ENCODE measurements at regions not wholly inside any gene's neighbourhood (a gene's known extent, or its start where the extent isn't known, plus 50 kb on each side); places are given as distances from the start of the nearest gene placed in this dataset.

GRCh38 chr15:77839456-77839855, 206.7 kb upstream of the LINGO1 start:
- H3K9ac ChIP-seq (ENCODE audit: low read length in 5 of 5), result no peak overlapping the region
- H3K9me3 ChIP-seq (ENCODE audit: control insufficient read depth in 5 of 5, low read length in 5 of 5), result peaks cover 0 to 2% (median 0%) of the 10 kb centered on the region in 5 donors
- H3K4me3 ChIP-seq (ENCODE audit: low read depth in 1 of 5, low read length in 5 of 5), result no peak overlapping the region
- no peaks in the 10 kb centered on the region for H3K36me3 ChIP-seq (ENCODE audit: control insufficient read depth in 5 of 5, insufficient read depth in 5 of 5, low read length in 5 of 5)
- no peak overlapping the region for H3K27ac ChIP-seq (ENCODE audit: low read depth, low read length)
- peaks cover 10 to 33% (median 21%) of the 10 kb centered on the region in 5 donors for H3K27me3 ChIP-seq (ENCODE audit: control insufficient read depth in 5 of 5, insufficient read depth in 4 of 5, low read length in 5 of 5)
- no peaks in the 10 kb centered on the region for H3K4me1 ChIP-seq (ENCODE audit: control insufficient read depth in 5 of 5, insufficient read depth in 5 of 5, low read length in 5 of 5)

- no peak overlapping the region for H3K4me3 ChIP-seq (ENCODE audit: low read depth in 1 of 5, low read length in 5 of 5)
- peaks cover 10 to 34% (median 21%) of the 10 kb centered on the region in 5 donors for H3K27me3 ChIP-seq (ENCODE audit: control insufficient read depth in 5 of 5, insufficient read depth in 4 of 5, low read length in 5 of 5)
- H3K27ac ChIP-seq (ENCODE audit: low read depth, low read length), result no peak overlapping the region
- no peaks in the 10 kb centered on the region for H3K9me3 ChIP-seq (ENCODE audit: control insufficient read depth in 5 of 5, low read length in 5 of 5)
- no peak overlapping the region for H3K9ac ChIP-seq (ENCODE audit: low read length in 5 of 5)
- H3K36me3 ChIP-seq (ENCODE audit: control insufficient read depth in 5 of 5, insufficient read depth in 5 of 5, low read length in 5 of 5), result no peaks in the 10 kb centered on the region
- H3K4me1 ChIP-seq (ENCODE audit: control insufficient read depth in 5 of 5, insufficient read depth in 5 of 5, low read length in 5 of 5), result no peaks in the 10 kb centered on the region
These were observed 205.9 kb upstream of the LINGO1 start for GRCh38 chr15:77838595-77838994.

- Histone ChIP-seq H3K9ac (ENCODE audit: low read length in 5 of 5) (no peak overlapping the region), H3K9me3 (ENCODE audit: control insufficient read depth in 5 of 5, low read length in 5 of 5) (no peaks in the 10 kb centered on the region), H3K27me3 (ENCODE audit: control insufficient read depth in 5 of 5, insufficient read depth in 4 of 5, low read length in 5 of 5) (peaks cover 10 to 34% (median 21%) of the 10 kb centered on the region in 5 donors), H3K36me3 (ENCODE audit: control insufficient read depth in 5 of 5, insufficient read depth in 5 of 5, low read length in 5 of 5) (no peaks in the 10 kb centered on the region), H3K27ac (ENCODE audit: low read depth, low read length) (no peak overlapping the region), H3K4me1 (ENCODE audit: control insufficient read depth in 5 of 5, insufficient read depth in 5 of 5, low read length in 5 of 5) (no peaks in the 10 kb centered on the region), H3K4me3 (ENCODE audit: low read depth in 1 of 5, low read length in 5 of 5) (no peak overlapping the region)
These were observed 205.3 kb upstream of the LINGO1 start for GRCh38 chr15:77838061-77838460.

- H3K4me1 ChIP-seq (ENCODE audit: control insufficient read depth in 5 of 5, insufficient read depth in 5 of 5, low read length in 5 of 5), result no peaks in the 10 kb centered on the region
- no peak overlapping the region for H3K4me3 ChIP-seq (ENCODE audit: low read depth in 1 of 5, low read length in 5 of 5)
- H3K36me3 ChIP-seq (ENCODE audit: control insufficient read depth in 5 of 5, insufficient read depth in 5 of 5, low read length in 5 of 5), result no peaks in the 10 kb centered on the region
- no peaks in the 10 kb centered on the region for H3K9me3 ChIP-seq (ENCODE audit: control insufficient read depth in 5 of 5, low read length in 5 of 5)
- H3K9ac ChIP-seq (ENCODE audit: low read length in 5 of 5), result no peak overlapping the region
- peaks cover 10 to 34% (median 21%) of the 10 kb centered on the region in 5 donors for H3K27me3 ChIP-seq (ENCODE audit: control insufficient read depth in 5 of 5, insufficient read depth in 4 of 5, low read length in 5 of 5)
- H3K27ac ChIP-seq (ENCODE audit: low read depth, low read length), result no peak overlapping the region
These were observed 204.9 kb upstream of the LINGO1 start for GRCh38 chr15:77837649-77838025.

- Histone ChIP-seq H3K4me3 (ENCODE audit: low read depth in 1 of 5, low read length in 5 of 5) (no peak overlapping the region), H3K36me3 (ENCODE audit: control insufficient read depth in 5 of 5, insufficient read depth in 5 of 5, low read length in 5 of 5) (no peaks in the 10 kb centered on the region), H3K27ac (ENCODE audit: low read depth, low read length) (no peak overlapping the region), H3K4me1 (ENCODE audit: control insufficient read depth in 5 of 5, insufficient read depth in 5 of 5, low read length in 5 of 5) (peaks cover 0 to 3% (median 0%) of the 10 kb centered on the region in 5 donors), H3K9ac (ENCODE audit: low read length in 5 of 5) (no peak overlapping the region), H3K27me3 (ENCODE audit: control insufficient read depth in 5 of 5, insufficient read depth in 4 of 5, low read length in 5 of 5) (peaks cover 10 to 34% (median 21%) of the 10 kb centered on the region in 5 donors), H3K9me3 (ENCODE audit: control insufficient read depth in 5 of 5, low read length in 5 of 5) (no peaks in the 10 kb centered on the region)
These were observed 204.4 kb upstream of the LINGO1 start for GRCh38 chr15:77836906-77837648.

- H3K9me3 ChIP-seq (ENCODE audit: control insufficient read depth in 5 of 5, low read length in 5 of 5), result no peaks in the 10 kb centered on the region
- H3K27ac ChIP-seq (ENCODE audit: low read depth, low read length), result no peak overlapping the region
- H3K4me1 ChIP-seq (ENCODE audit: control insufficient read depth in 5 of 5, insufficient read depth in 5 of 5, low read length in 5 of 5), result peaks cover 0 to 6% (median 0%) of the 10 kb centered on the region in 5 donors
- H3K4me3 ChIP-seq (ENCODE audit: low read depth in 1 of 5, low read length in 5 of 5), result no peak overlapping the region
- no peak overlapping the region for H3K9ac ChIP-seq (ENCODE audit: low read length in 5 of 5)
- peaks cover 7 to 34% (median 21%) of the 10 kb centered on the region in 5 donors for H3K27me3 ChIP-seq (ENCODE audit: control insufficient read depth in 5 of 5, insufficient read depth in 4 of 5, low read length in 5 of 5)
- H3K36me3 ChIP-seq (ENCODE audit: control insufficient read depth in 5 of 5, insufficient read depth in 5 of 5, low read length in 5 of 5), result no peaks in the 10 kb centered on the region
These were observed 203.5 kb upstream of the LINGO1 start for GRCh38 chr15:77836121-77836692.

- no peak overlapping the region for H3K9ac ChIP-seq (ENCODE audit: low read length in 5 of 5)
- no peaks in the 10 kb centered on the region for H3K9me3 ChIP-seq (ENCODE audit: control insufficient read depth in 5 of 5, low read length in 5 of 5)
- no peak overlapping the region for H3K4me3 ChIP-seq (ENCODE audit: low read depth in 1 of 5, low read length in 5 of 5)
- no peak overlapping the region for H3K27ac ChIP-seq (ENCODE audit: low read depth, low read length)
- H3K4me1 ChIP-seq (ENCODE audit: control insufficient read depth in 5 of 5, insufficient read depth in 5 of 5, low read length in 5 of 5), result peaks cover 0 to 6% (median 0%) of the 10 kb centered on the region in 5 donors
- peaks cover 0 to 25% (median 15%) of the 10 kb centered on the region in 5 donors for H3K27me3 ChIP-seq (ENCODE audit: control insufficient read depth in 5 of 5, insufficient read depth in 4 of 5, low read length in 5 of 5)
- no peaks in the 10 kb centered on the region for H3K36me3 ChIP-seq (ENCODE audit: control insufficient read depth in 5 of 5, insufficient read depth in 5 of 5, low read length in 5 of 5)
These were observed 201.7 kb upstream of the LINGO1 start for GRCh38 chr15:77834276-77834990.

GRCh38 chr15:77832874-77833273, 200.2 kb upstream of the LINGO1 start:
- no peak overlapping the region for H3K27ac ChIP-seq (ENCODE audit: low read depth, low read length)

GRCh38 chr15:77831986-77832385, 199.3 kb upstream of the LINGO1 start:
- no peak overlapping the region for H3K4me3 ChIP-seq (ENCODE audit: low read depth in 1 of 5, low read length in 5 of 5)
- H3K9me3 ChIP-seq (ENCODE audit: control insufficient read depth in 5 of 5, low read length in 5 of 5), result no peaks in the 10 kb centered on the region
- H3K9ac ChIP-seq (ENCODE audit: low read length in 5 of 5), result no peak overlapping the region
- H3K36me3 ChIP-seq (ENCODE audit: control insufficient read depth in 5 of 5, insufficient read depth in 5 of 5, low read length in 5 of 5), result no peaks in the 10 kb centered on the region
- peaks cover 0 to 13% (median 6%) of the 10 kb centered on the region in 5 donors for H3K27me3 ChIP-seq (ENCODE audit: control insufficient read depth in 5 of 5, insufficient read depth in 4 of 5, low read length in 5 of 5)
- peaks cover 0 to 6% (median 0%) of the 10 kb centered on the region in 5 donors for H3K4me1 ChIP-seq (ENCODE audit: control insufficient read depth in 5 of 5, insufficient read depth in 5 of 5, low read length in 5 of 5)
- no peak overlapping the region for H3K27ac ChIP-seq (ENCODE audit: low read depth, low read length)

More at GRCh38 chr15:77832874-77833273, 200.2 kb upstream of the LINGO1 start:
- Histone ChIP-seq H3K4me3 (ENCODE audit: low read depth in 1 of 5, low read length in 5 of 5) (no peak overlapping the region), H3K4me1 (ENCODE audit: control insufficient read depth in 5 of 5, insufficient read depth in 5 of 5, low read length in 5 of 5) (peaks cover 0 to 6% (median 0%) of the 10 kb centered on the region in 5 donors), H3K27me3 (ENCODE audit: control insufficient read depth in 5 of 5, insufficient read depth in 4 of 5, low read length in 5 of 5) (peaks cover 0 to 19% (median 6%) of the 10 kb centered on the region in 5 donors), H3K9ac (ENCODE audit: low read length in 5 of 5) (no peak overlapping the region), H3K9me3 (ENCODE audit: control insufficient read depth in 5 of 5, low read length in 5 of 5) (no peaks in the 10 kb centered on the region), H3K36me3 (ENCODE audit: control insufficient read depth in 5 of 5, insufficient read depth in 5 of 5, low read length in 5 of 5) (no peaks in the 10 kb centered on the region)

GRCh38 chr15:77830051-77830468, 197.3 kb upstream of the LINGO1 start:
- peaks cover 0 to 6% (median 0%) of the 10 kb centered on the region in 5 donors for H3K4me1 ChIP-seq (ENCODE audit: control insufficient read depth in 5 of 5, insufficient read depth in 5 of 5, low read length in 5 of 5)

More at GRCh38 chr15:77830051-77830468, 197.3 kb upstream of the LINGO1 start:
- no peak overlapping the region for H3K27ac ChIP-seq (ENCODE audit: low read depth, low read length)
- no peaks in the 10 kb centered on the region for H3K36me3 ChIP-seq (ENCODE audit: control insufficient read depth in 5 of 5, insufficient read depth in 5 of 5, low read length in 5 of 5)
- no peak overlapping the region for H3K4me3 ChIP-seq (ENCODE audit: low read depth in 1 of 5, low read length in 5 of 5)
- H3K9me3 ChIP-seq (ENCODE audit: control insufficient read depth in 5 of 5, low read length in 5 of 5), result no peaks in the 10 kb centered on the region
- no peak overlapping the region for H3K9ac ChIP-seq (ENCODE audit: low read length in 5 of 5)
- H3K27me3 ChIP-seq (ENCODE audit: control insufficient read depth in 5 of 5, insufficient read depth in 4 of 5, low read length in 5 of 5), result peaks cover 0 to 4% (median 2%) of the 10 kb centered on the region in 5 donors
